Fibroblast of pulmonary artery (primary cell): ENCODE measurements at regions not wholly inside any gene's neighbourhood (a gene's known extent, or its start where the extent isn't known, plus 50 kb on each side); places are given as distances from the start of the nearest gene placed in this dataset.

Source experiments
- DNase-seq: peaks from one replicate; pipeline ENCODE4 v3.0.0-alpha.2; 2010; ENCODE audit warnings: low read depth
- H3K4me3 ChIP-seq: replicated peaks from 2 replicates; pipeline ENCODE4 v1.5.1; 2011; ENCODE audit warnings: low read depth, mild to moderate bottlenecking, control low read depth, low read length, moderate library complexity
- CTCF ChIP-seq: IDR thresholded peaks from 2 replicates; pipeline ENCODE4 v1.5.1; 2011; ENCODE audit warnings: mild to moderate bottlenecking, control low read depth, low read length, inconsistent platforms; ENCODE audit errors: missing control alignments

DNA sequence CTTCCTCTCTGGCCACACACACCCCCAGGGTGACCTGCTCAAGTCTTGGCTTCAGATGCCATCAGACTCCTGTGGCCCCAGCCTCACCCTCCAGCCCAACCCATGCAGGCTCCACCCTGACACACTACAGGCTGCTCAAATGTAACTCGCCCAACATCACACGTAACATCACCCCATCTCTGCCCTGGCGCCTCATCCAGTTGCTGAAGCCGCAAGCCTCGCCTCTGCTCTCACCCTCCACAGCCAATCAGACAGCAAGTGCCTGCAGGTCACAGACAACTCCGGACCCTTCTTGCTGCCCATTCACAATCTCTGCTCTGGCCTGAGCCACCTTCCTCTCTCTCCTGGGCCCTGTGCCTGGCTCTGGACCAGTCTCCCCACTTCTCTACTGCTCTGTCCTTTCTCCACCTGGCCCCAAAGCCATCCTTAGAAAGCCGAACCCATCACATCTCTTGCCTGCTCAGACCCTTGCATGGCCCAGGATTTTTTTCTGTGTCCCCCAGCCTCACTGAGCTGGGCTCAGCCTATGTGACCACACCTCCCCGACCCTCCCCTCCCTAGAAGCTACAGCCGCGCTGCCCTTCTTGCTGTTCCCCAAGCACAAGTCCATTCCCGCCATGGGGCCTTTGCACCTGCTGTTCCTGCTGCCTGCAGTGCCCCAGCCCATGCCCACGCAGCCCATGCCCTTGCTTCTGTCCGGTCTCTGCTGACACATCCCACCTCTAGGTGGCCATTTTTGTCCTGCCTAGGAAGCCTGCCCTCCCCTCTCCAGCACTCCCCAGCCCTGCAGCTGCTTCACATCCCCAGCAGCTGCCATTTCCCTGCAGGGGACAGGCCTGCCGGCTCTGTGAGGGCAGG lies 333.9 kb downstream of the CTTN start:
- H3K4me3 ChIP-seq: no peak overlapping the region
- TF ChIP-seq CTCF: no peak
- no peak for DNase-seq

GRCh38 chr11:70732881-70733196 lies 334.5 kb downstream of the CTTN start:
- TF ChIP-seq CTCF: no peak
- no peak overlapping the region for H3K4me3 ChIP-seq
- no peak for DNase-seq

GRCh38 chr11:70733327-70734325 lies 335.3 kb downstream of the CTTN start:
- no peak for TF ChIP-seq CTCF
- DNase-seq: no peak
- H3K4me3 ChIP-seq: no peak overlapping the region

DNA sequence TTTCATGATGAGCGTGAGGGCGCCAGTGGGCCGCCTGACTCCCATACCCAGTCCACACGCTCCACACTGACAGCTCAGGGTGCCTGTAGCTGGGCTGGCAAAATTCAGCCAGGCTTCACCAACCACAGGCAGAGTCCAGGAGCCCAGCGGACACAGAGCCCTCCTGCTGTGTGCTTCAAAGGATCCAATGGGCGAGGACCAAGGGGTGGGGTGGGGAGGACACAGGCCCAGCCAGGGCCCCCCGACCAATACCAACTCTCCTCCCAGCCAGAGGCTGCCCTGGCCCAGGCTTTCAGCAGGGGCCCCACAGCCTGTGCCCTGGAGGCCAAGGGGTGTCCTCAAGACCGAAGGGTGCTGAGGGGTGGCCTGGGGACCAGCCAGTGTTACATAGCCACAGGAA lies 336.1 kb downstream of the CTTN start:
- DNase-seq: no peak
- no peak for TF ChIP-seq CTCF
- H3K4me3 ChIP-seq: no peak overlapping the region

GRCh38 chr11:70734911-70735310 lies 336.6 kb downstream of the CTTN start:
- TF ChIP-seq CTCF: no peak
- no peak overlapping the region for H3K4me3 ChIP-seq
- DNase-seq: no peak

GRCh38 chr11:70735976-70736375 lies 337.6 kb downstream of the CTTN start:
- no peak overlapping the region for H3K4me3 ChIP-seq
- TF ChIP-seq CTCF: no peak
- no peak for DNase-seq
